Stimulated activated CD4-positive, alpha-beta T cell treated with anti-CD3 and anti-CD28 coated beads, Interleukin-2, amount 100 ng/mL, for 48 hours (primary cell): ENCODE measurements at regions not wholly inside any gene's neighbourhood (a gene's known extent, or its start where the extent isn't known, plus 50 kb on each side); places are given as distances from the start of the nearest gene placed in this dataset.
"Not testable (repeated sequence)": the region's sequence is repeated elsewhere in the genome, so short reads cannot be mapped to it uniquely, and the experiment has no call there.

Experiments
- DNase-seq, 2 donors: peaks; one replicate each; pipeline ENCODE4 v3.0.0-alpha.2; 2020

GRCh38 chr12:20000229-20000849, 368.0 kb upstream of the PDE3A start:
- no peak for DNase-seq

DNA sequence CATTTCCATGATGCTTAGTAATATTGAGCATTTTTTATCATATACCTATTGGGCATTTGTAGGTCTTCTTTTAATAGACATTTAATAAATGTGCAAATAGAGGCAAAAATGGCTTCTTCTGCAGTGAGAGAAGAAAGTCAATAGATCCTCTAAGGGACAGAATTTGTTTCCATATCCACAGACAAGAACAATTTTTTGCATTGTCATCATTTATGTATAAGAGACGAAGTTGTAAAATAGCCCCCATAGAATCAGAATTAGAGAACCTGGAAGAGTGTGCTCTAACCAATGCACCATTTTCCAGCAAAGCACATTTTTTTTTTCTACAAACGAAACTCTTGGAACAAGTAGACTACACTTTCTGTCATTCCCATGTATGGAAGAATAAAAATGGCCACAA, 365.1 kb upstream of the PDE3A start:
- DNase-seq, result no peak

DNA sequence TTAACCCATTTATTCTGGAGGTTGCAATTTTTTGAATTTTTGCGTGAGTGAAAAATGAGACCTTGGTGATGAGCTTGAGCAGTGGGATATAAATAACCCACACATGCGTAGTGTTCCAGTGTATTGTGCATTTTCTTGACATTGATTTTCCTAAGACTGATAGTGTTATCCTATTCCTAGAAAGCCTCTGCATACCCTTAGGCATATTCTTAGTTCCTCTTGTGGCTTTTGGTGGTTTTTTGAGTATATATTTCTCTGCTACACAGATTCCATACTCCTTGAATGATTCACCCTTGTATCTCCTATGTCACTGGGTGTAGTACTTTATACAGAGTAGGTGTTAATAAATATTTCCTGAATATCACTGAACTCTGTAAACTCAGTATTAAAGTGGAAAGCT, 363.4 kb upstream of the PDE3A start:
- no peak for DNase-seq

DNA sequence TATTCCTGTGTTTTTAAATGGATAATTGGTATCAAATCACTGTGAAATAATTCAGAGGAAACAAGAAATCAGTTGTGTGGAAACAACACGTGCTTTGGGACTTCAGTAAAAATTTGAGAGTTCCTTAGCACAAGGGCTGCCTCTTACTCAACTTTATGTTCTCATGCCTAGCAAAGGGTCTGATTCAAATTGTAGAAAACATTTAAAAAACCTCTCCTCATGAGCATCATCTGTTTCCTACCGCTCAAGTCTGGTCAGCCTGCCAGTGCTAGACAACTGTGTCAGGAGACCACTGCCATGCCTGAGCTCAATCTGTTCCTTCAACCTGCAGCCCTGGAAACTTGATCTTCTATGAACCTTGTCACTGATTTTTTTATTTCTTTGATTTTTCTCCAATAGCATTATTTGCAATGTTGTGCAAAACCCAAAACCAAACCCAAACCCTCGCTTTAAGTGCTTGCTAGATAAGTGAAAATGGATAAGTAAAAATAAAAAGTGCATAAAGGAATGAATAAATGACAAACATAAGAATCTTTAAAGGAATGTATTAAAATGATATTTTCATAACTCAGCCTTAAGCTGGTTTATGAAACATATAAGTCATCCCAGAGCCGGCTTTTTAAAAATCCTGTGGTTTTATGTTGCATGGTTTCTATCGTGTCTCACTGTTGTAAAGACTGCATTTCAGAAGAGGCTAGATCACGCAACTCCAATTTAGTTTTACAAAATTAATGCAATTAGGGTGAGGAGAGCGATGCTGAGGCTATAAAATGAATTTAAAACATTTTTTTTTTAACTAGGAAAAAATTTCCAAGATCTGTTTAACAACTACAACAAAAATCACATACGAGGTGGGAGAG, 361.2 kb upstream of the PDE3A start:
- DNase-seq, result no peak

GRCh38 chr12:20009965-20010364, 358.4 kb upstream of the PDE3A start:
- not testable (repeated sequence) for DNase-seq

- no peak for DNase-seq
These were observed 357.1 kb upstream of the PDE3A start for GRCh38 chr12:20011200-20011599.

DNA sequence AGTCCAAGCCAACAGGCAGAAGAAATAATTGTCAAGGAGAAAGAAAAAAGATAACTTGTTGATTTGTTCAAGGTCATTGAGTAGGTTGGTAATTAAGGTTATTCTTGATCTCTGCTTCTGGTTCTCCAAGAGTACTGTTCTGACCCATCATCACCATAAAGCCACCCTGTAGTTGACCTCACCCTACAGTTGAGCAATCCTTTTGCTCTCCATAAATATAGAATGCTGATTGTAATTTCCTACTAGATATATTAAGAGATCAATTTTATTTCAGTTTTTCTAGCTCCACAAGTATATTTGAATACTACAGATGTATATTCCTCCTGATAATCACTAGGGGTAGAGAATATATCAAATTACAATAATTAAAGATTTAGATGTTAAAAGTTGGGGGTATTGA, 350.5 kb upstream of the PDE3A start:
- DNase-seq, result no peak

DNA sequence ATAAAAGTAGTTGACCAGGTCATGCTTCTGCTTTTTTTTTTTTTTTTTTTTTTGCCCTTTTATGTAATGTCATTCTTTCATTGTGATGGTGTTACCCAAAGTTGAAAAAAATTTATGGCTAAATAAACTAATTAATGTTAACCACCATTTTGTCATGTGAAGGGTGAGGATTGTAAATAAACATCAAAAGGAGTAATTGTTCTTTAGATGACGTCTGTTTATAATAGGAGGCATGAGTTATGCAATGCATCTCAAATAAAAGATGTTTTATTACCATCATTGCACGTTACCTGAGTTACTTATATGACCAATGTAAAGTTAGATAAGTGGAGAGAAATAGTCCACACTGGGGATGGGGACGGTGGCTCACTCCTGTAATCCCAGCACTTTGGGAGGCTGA, 349.9 kb upstream of the PDE3A start:
- no peak for DNase-seq

GRCh38 chr12:20024194-20024593, 344.1 kb upstream of the PDE3A start:
- no peak for DNase-seq

- DNase-seq, result no peak
These were observed 340.3 kb upstream of the PDE3A start for GRCh38 chr12:20028033-20028432.

DNA sequence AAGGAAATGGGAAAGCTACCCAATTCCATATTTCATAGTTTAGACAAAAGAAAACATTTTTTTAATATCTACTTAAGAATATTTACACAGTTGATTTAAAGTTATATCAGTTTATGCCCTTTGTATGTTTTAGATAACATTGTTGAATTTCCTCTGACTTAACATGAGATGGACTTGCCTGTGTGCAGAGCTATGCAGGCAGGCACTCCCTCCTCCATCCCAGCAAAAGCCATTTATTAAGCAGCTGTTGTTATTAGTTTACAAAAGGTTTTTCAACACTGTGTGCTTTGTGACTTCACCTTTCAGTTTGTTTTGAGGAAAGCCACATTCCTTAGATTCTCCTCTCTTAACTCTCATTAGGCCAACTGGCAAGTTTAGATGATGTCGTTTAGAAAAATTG, 337.5 kb upstream of the PDE3A start:
- DNase-seq, result no peak

DNA sequence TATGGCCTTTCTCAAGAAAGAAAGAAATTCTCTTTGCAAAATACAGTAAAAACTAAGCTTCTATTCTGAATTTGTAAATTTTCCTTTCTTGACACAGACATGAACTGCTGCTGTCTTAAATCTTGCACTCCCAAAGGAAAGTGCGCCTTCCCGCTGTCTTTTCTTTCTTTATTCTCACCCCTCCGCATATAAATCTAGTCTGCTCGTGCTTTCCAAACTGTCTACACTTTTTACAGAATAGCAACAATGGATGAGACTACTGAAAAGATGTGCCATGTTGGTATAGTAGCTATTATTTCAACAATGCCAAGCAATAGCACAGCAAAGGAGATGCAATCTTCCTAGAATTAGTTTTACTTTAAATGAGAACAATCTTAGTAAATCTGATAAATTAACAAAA, 328.8 kb upstream of the PDE3A start:
- DNase-seq, result no peak

- no peak for DNase-seq
These were observed 328.2 kb upstream of the PDE3A start for GRCh38 chr12:20040184-20040583.

DNA sequence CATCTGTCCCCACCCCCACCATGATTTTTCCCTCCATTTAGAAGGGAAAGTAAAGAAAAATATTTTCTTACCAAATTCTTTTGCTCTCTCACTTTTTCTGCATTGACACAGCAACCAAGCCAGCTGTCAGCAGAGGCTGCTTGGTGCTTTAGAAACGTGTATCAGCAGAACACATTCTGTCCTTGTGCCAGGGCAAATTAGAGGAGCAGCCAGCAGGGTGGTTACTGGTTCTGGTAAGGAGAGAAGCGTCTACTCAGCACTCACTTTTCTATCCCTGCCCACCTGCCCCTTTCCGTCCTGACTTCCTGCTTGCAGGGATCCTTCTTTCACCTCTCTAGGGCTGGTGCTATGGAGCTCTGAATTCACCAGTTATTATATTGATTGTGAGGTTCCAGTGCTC, 327.5 kb upstream of the PDE3A start:
- no peak for DNase-seq

DNA sequence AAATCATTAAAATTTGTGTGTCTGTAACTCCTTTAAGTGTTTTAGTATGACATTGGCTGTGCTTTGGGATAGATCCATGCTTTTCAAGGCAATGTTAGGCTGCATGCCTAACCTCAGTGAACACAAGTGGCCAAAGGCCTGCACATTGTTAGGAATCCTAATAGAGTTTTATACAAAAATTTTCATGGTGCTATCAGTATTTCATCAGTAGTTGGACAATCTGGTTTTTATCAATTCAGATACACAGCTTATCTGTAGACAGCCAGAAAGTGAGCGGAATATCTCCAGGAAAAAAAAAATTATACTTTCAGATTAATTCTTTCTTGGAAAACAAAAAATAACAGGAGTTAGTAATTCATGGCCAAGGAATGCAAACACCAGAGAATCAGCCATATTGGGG, 324.0 kb upstream of the PDE3A start:
- no peak for DNase-seq

DNA sequence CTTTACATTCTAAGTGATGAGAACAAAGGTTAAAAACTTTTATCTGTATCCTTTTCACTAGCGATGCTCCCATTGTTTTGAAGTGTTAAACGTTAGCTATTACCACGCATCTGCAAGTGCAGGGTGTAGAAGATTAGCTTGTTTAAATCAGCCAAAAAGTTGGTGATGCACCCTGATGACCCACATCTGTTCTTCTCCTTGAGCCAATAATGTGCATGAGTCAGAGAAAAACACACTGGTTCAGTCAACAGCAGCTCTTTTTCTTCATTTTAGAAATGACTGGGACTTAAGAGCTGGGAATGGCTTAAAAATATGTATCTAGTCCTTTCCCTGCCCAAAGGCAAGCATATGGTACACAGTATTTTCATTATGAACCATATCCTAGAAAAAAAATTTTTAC, 323.5 kb upstream of the PDE3A start:
- DNase-seq, result no peak

DNA sequence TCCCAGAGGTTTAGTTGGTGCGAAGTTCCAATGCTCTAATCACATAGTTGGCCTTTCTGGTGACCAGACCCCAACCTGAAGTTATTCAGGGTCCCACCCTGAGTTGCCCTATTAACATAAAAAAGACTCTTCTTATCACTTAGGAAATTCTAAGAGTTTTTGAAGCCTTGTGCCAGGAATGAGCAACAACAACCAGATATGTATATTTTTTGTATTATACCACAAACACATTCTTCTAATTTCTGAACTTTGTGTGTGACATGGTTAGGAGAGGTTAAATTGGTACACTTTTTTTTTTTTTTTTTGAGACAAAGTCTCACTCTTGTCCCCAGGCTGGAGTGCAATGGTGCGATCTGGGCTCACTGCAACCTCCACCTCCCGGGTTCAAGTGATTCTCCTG, 320.4 kb upstream of the PDE3A start:
- DNase-seq, result no peak

GRCh38 chr12:20050221-20050620, 318.1 kb upstream of the PDE3A start:
- no peak for DNase-seq

GRCh38 chr12:20053782-20054181, 314.6 kb upstream of the PDE3A start:
- no peak for DNase-seq

- no peak for DNase-seq
These were observed 312.5 kb upstream of the PDE3A start for GRCh38 chr12:20055856-20056255.

DNA sequence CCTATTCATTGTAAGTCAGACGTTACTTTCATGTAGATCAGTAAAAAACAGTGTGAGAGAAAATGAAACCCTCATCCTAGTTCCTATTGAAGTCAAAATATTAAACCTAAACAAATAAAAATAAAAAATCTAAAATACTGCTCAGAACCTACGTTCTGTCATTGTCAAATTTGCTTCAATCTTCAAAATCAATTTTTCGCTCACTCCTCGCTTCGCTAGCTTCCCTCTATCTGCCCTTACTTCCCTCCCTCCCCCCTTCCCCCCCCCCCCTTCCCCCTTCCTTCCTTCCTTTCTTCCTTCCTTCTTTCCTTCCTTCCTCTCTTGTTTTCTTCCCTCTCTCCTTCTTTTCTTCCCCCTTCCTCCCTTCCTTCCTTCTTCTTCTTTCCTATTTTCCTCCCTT, 310.9 kb upstream of the PDE3A start:
- no peak for DNase-seq

DNA sequence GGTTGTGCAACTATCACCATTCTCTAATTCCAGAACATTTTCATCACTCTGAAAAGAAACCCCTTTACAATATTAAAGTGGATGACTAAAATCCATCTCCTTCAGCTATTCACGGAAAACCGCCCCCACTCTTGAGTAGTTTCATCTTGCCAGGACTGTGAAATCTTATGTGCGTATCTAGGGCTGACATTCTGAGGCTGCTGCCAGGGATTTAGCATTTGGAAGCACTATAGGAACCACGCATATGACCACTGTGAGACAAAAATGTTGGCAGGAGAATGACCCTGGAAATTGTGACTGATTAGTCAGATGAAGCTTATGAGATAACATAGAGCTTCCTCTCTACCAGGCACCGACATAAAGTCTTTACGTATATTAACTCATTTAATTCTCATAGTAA, 305.2 kb upstream of the PDE3A start:
- DNase-seq, result no peak

DNA sequence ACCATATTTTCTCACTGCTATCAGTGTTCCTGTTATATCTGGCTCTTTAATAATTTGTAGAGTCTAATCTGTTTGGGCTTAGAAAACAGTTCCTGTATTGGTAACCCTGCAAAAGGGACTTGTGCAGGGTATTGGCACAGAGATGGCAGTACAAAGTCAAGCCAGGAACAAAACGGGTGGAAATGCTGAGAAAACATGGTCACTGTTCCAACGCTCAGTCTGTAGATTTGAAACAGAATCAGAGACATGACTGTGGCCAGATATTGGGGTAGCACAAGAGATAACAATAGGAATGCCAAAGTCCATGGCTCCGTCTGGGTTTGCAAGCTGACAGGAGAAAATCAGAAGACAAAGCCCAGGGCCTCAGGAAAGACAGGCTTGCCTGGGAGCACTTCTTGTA, 290.7 kb upstream of the PDE3A start:
- DNase-seq, result no peak

- no peak for DNase-seq
These were observed 279.3 kb upstream of the PDE3A start for GRCh38 chr12:20089077-20089476.
